ENCODE measurements at regions not wholly inside any gene's neighbourhood (a gene's known extent, or its start where the extent isn't known, plus 50 kb on each side); places are given as distances from the start of the nearest gene placed in this dataset.

- no peak for DNase-seq
- Mint-ChIP-seq H3K9me3 (peaks cover 15% of the 10 kb centered on the region), H3K27me3 (ENCODE audit: insufficient read depth) (no peaks in the 10 kb centered on the region), H3K27ac (no peak overlapping the region), H3K36me3 (ENCODE audit: low read depth) (peaks cover 3% of the 10 kb centered on the region), H3K4me3 (no peak overlapping the region), H3K4me1 (no peaks in the 10 kb centered on the region)
- H3K9me3 ChIP-seq (ENCODE audit: control insufficient read depth, low read length) = peaks cover 20% of the 10 kb centered on the region
- H3K9ac ChIP-seq (ENCODE audit: extremely low read depth, low read length, poor library complexity, severe bottlenecking) = no peak overlapping the region
- no peak overlapping the region for H3K4me3 ChIP-seq (ENCODE audit: low read length)
- H3K4me1 ChIP-seq (ENCODE audit: control insufficient read depth, insufficient read depth, low read length) = no peaks in the 10 kb centered on the region
- H3K27me3 ChIP-seq (ENCODE audit: control insufficient read depth, insufficient read depth, low read length, poor library complexity, severe bottlenecking) = no peaks in the 10 kb centered on the region
- TF ChIP-seq, protein P1, sequence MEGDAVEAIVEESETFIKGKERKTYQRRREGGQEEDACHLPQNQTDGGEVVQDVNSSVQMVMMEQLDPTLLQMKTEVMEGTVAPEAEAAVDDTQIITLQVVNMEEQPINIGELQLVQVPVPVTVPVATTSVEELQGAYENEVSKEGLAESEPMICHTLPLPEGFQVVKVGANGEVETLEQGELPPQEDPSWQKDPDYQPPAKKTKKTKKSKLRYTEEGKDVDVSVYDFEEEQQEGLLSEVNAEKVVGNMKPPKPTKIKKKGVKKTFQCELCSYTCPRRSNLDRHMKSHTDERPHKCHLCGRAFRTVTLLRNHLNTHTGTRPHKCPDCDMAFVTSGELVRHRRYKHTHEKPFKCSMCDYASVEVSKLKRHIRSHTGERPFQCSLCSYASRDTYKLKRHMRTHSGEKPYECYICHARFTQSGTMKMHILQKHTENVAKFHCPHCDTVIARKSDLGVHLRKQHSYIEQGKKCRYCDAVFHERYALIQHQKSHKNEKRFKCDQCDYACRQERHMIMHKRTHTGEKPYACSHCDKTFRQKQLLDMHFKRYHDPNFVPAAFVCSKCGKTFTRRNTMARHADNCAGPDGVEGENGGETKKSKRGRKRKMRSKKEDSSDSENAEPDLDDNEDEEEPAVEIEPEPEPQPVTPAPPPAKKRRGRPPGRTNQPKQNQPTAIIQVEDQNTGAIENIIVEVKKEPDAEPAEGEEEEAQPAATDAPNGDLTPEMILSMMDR (conservative IDR thresholded peaks at IDR 0.05) = no peak
- no peak overlapping the region for H3K27ac ChIP-seq (ENCODE audit: low read depth, low read length)
- no peaks in the 10 kb centered on the region for H3K36me3 ChIP-seq (ENCODE audit: control insufficient read depth, insufficient read depth, low read length)
- WGBS, 2 experiments (ENCODE audit: insufficient coverage in 1 of 2, insufficient read length in 1 of 2) = 92 to 96% methylated on average over 7 to 8 of the region's 8 CpGs
Measured at GRCh38 chr1:79133774-79134364, 127.3 kb upstream of the ADGRL4 start.

- Histone ChIP-seq H3K27me3 (ENCODE audit: control insufficient read depth, insufficient read depth, low read length, poor library complexity, severe bottlenecking) (no peaks in the 10 kb centered on the region), H3K9me3 (ENCODE audit: control insufficient read depth, low read length) (no peaks in the 10 kb centered on the region), H3K36me3 (ENCODE audit: control insufficient read depth, insufficient read depth, low read length) (no peaks in the 10 kb centered on the region), H3K4me1 (ENCODE audit: control insufficient read depth, insufficient read depth, low read length) (no peaks in the 10 kb centered on the region), H3K4me3 (ENCODE audit: low read length) (no peak overlapping the region), H3K9ac (ENCODE audit: extremely low read depth, low read length, poor library complexity, severe bottlenecking) (no peak overlapping the region), H3K27ac (ENCODE audit: low read depth, low read length) (no peak overlapping the region)
- H3K4me3 Mint-ChIP-seq = no peak overlapping the region
- H3K9me3 Mint-ChIP-seq = no peaks in the 10 kb centered on the region
- no peaks in the 10 kb centered on the region for H3K27me3 Mint-ChIP-seq (ENCODE audit: insufficient read depth)
- H3K36me3 Mint-ChIP-seq (ENCODE audit: low read depth) = no peaks in the 10 kb centered on the region
- no peak for DNase-seq
- no peak overlapping the region for H3K27ac Mint-ChIP-seq
- TF ChIP-seq, protein P1 (conservative IDR thresholded peaks at IDR 0.05) = no peak
- no peaks in the 10 kb centered on the region for H3K4me1 Mint-ChIP-seq
- WGBS, 2 experiments (ENCODE audit: insufficient coverage in 1 of 2, insufficient read length in 1 of 2) = 88 to 93% methylated on average over 3 of the region's 3 CpGs
Measured at GRCh38 chr1:79131626-79132025, 125.1 kb upstream of the ADGRL4 start.

- Histone ChIP-seq H3K9ac (ENCODE audit: extremely low read depth, low read length, poor library complexity, severe bottlenecking) (no peak overlapping the region), H3K36me3 (ENCODE audit: control insufficient read depth, insufficient read depth, low read length) (no peaks in the 10 kb centered on the region), H3K4me3 (ENCODE audit: low read length) (no peak overlapping the region), H3K9me3 (ENCODE audit: control insufficient read depth, low read length) (no peaks in the 10 kb centered on the region), H3K4me1 (ENCODE audit: control insufficient read depth, insufficient read depth, low read length) (no peaks in the 10 kb centered on the region), H3K27me3 (ENCODE audit: control insufficient read depth, insufficient read depth, low read length, poor library complexity, severe bottlenecking) (no peaks in the 10 kb centered on the region), H3K27ac (ENCODE audit: low read depth, low read length) (no peak overlapping the region)
- DNase-seq = no peak
- WGBS, 2 experiments (ENCODE audit: insufficient coverage in 1 of 2, insufficient read length in 1 of 2) = 87% methylated on average over 3 of the region's 3 CpGs; no CpG with 5 or more reads in 1 of the 2 experiments
- Mint-ChIP-seq H3K4me3 (no peak overlapping the region), H3K27ac (no peak overlapping the region), H3K4me1 (no peaks in the 10 kb centered on the region), H3K9me3 (no peaks in the 10 kb centered on the region), H3K27me3 (ENCODE audit: insufficient read depth) (no peaks in the 10 kb centered on the region), H3K36me3 (ENCODE audit: low read depth) (no peaks in the 10 kb centered on the region)
- TF ChIP-seq, protein P1 (conservative IDR thresholded peaks at IDR 0.05) = no peak
Measured at GRCh38 chr1:79129914-79130313, 123.4 kb upstream of the ADGRL4 start.

Data from endodermal cell (in vitro differentiated cells).